ENCODE measurements at regions not wholly inside any gene's neighbourhood (a gene's known extent, or its start where the extent isn't known, plus 50 kb on each side); places are given as distances from the start of the nearest gene placed in this dataset.

DNA sequence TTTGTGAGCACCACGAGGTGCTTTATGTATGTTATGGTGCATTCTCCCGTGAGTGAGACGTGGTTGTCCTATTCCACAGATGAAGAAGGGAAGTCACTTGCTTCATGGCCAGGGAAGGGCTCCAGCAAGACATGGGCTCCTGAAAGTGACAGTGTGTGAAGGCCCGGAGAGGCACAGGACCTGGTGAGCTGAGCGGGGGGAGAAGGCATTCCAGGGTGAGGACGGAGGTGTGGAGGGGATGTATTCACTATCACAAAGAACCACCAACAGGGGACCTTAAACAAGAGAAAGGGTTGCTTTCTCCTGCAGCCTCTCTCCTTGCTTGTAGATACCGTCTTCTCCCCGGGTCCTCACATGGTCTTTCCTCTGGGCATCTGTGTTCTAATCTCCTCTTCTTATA is 139.1 kb downstream of the FBLN2 start:
- DNase-seq: no peak

Measured in activated CD8-positive, alpha-beta memory T cell treated with anti-CD3 and anti-CD28 coated beads, Interleukin-2, amount 50 U/mL, for 48 hours (primary cell).